GM18861 (cell line): ENCODE measurements at regions not wholly inside any gene's neighbourhood (a gene's known extent, or its start where the extent isn't known, plus 50 kb on each side); places are given as distances from the start of the nearest gene placed in this dataset.
"Not testable (repeated sequence)": the region's sequence is repeated elsewhere in the genome, so short reads cannot be mapped to it uniquely, and the experiment has no call there.

Source experiments
- ATAC-seq: cut with Tn5 transposase; IDR thresholded peaks from one replicate; pipeline ENCODE4 v1.9.1; 2021; ENCODE audit not compliant: unreplicated experiment

DNA sequence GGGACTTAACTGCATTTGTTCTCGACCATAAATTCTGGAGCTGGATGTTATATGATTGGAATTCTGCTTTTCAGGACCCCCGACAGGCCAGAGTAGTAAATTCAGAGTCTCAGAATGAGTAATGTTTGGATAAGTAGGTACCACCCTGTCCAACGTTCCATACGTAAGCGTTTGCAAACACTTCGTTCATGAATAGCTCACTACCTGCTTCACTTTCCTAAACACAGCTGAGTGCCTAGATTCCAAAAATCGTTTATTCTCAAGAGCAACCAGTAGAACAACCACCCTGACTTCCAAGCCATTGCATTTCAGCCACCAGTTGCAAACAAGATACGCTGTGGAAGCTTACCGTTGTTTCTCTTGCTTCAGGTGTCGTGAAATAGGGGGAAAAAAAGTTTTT, 101.3 kb upstream of the DMRT1 start:
- ATAC-seq, result no peak

DNA sequence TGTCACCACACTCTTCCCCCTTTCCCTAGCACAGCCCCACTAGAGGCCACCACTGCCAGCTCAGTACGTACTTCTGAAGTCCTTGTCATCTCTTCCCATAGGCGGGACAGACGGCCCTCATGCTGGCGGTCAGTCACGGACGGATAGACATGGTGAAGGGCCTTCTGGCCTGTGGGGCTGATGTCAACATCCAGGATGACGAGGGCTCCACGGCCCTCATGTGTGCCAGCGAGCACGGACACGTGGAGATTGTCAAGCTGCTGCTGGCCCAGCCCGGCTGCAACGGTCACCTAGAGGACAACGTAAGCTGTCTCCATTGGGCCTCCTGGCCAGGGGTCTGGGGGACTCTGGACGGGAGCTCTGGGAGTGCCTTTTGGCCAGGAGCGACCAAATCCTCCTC, 99.4 kb upstream of the DMRT1 start:
- ATAC-seq, result no peak

GRCh38 chr9:742914-743589, 98.4 kb upstream of the DMRT1 start:
- no peak for ATAC-seq

DNA sequence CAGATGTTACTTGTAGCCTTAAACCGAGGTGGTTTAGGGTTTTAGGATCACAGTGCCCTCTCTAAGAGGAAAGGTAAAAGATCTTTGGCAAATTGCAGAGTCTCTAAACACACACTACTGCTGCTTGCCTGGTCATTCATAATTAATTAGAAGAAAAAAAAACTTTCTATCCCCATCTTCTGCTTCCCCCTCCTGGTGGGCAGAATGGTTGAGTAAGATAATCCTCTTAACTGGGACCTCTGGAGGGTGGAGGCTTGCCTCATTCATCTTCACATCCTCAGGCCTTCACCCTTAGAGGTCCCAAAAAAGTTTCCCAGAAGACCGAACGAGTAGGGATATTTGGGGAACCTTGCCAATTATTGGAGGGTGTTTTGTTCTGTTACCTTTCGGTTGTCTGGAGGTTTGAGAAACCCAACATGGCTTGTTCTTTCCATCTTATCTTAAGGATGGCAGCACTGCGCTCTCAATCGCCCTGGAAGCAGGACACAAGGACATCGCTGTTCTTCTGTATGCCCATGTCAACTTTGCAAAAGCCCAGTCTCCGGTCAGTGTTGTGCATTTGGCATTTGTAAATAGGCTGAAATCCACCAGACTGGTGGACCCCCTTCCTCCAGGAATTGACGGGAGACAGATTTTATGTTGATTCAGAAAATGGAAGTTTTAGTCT, 97.3 kb upstream of the DMRT1 start:
- no peak for ATAC-seq

DNA sequence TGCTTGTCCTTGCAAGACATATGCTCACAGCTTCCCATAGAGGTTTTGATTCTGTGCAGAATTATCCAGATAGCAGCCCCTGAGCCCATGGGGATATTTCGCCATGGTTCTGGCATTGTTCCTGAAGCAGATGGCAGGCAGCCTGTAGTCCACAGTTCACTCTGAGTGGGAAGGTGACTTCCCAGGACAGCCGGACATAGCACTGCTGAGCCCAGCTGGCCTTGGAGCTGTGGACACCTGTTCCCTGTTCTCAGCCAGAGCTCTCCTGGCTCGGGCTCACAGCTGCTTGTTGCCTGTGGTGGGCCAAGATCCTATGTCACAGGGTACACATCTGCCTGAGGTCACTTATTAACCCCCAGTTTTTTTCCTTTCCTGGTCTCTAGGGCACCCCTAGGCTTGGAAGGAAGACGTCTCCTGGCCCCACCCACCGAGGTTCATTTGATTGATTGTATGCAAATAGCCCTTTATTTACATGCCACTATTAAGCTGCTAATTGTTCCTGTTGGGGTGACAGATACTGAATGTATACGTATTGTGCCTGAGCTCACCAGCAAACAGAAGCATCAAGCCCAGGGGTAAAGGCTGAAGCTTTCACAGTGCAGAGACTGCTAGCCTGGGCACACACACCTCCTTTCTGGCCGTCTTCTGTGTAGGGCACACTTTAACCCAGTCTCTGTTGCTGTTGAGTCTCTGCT, 96.6 kb upstream of the DMRT1 start:
- ATAC-seq, result no peak

DNA sequence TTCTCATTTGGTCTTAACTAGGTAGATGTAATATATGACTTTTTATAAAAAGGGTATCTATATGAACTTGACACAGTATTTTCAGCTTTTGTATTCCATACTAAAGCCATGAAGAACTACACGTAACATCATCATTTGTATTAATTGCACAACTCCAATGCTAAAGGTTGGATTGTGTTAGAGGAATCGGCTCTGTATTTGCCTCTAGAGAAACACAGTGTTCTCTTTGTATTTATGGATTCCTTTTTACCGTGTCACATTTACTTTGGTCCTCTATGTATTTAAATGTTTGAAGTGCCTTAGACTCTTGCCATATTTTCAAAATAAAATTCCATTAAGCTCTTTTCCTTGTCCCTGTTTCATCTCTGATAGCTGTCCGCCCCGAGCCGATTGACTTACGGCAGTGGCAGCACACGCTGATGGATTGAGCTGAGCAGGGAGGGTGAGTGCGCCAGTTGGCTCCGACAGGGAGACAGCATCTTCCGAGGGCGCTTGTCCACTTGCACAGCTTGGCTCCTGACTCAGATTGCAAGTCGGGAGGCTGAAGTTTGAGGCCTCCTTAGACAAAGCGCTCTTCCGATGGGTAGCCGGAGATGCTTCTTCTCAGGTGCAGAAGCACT, 95.6 kb upstream of the DMRT1 start:
- no peak for ATAC-seq

- ATAC-seq, result no peak
Observed at GRCh38 chr9:746661-747434, 94.6 kb upstream of the DMRT1 start.

- ATAC-seq, result no peak
Observed at GRCh38 chr9:747567-747966, 93.9 kb upstream of the DMRT1 start.

- ATAC-seq, result no peak
Observed at GRCh38 chr9:748861-749497, 92.5 kb upstream of the DMRT1 start.

- ATAC-seq, result no peak
Observed at GRCh38 chr9:749716-750115, 91.8 kb upstream of the DMRT1 start.

GRCh38 chr9:750249-750967, 91.1 kb upstream of the DMRT1 start:
- no peak for ATAC-seq

DNA sequence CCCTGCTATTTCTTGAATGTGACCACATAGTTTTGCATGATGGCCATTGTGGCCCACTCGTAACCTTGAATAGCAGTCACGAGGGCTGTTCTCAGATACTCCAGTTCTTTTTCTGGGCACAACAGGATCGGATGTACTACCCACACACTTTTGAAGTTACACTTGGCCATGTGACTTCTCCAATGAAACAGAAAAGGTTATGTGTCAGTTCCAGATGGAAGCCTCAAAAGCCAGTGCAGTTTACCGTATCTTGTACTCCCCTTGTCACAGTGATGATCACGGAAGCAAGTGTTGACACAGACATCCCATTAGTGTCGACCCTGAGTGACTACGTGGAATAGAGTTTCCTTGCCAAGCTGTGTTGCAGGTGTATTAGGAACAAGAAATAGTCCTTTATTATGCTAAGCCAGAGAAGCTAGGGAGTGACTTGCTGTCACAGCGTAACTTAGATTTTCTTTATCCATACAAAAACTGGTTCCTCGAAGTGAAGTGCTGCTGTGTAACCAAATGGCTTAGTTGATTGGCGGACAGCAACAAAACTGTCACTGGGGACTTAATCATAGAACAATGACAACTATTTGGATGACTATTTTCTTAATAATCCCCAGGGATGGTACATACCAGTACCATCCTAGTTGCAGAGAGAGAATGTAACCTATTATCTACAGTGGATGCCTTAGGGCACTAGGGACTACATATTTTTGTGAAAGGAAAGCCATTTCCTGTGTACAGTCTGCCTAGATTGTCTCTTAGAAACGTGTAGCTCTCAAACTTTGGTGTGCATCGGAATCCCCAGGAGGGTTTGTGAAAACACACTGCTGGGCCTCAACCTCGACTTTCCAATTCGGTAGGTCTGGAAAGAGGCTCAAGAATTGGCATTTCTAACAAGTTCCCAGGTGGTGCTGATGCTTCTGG, 90.1 kb upstream of the DMRT1 start:
- peak; percentile 75 for ATAC-seq

- ATAC-seq, result no peak
Observed at GRCh38 chr9:752201-752600, 89.3 kb upstream of the DMRT1 start.

DNA sequence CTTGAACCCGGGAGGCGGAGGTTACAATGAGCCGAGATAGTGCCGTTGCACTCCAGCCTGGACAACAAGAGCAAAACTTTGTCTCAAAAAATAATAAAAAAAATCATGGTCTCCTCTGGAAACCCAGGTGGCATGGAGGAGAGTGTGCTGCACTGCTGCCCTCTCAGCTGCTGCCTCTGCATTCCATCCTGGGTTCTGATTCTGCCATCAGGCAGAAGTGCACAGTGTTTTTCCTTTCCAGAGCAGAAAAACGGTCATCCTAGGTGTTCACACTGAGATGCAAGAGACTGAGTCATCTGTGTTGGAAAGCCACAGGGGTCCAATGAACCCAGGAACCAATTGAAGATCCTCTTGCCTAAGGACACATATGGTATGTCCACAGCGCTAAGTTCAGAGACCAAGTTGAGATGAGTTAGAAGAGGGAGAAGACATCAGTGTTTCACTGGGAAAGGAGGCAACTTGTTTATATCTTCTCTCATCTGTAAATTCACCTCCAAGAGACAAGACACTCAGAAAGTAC, 88.8 kb upstream of the DMRT1 start:
- no peak for ATAC-seq

GRCh38 chr9:753734-754133, 87.8 kb upstream of the DMRT1 start:
- ATAC-seq, result not testable (repeated sequence)

DNA sequence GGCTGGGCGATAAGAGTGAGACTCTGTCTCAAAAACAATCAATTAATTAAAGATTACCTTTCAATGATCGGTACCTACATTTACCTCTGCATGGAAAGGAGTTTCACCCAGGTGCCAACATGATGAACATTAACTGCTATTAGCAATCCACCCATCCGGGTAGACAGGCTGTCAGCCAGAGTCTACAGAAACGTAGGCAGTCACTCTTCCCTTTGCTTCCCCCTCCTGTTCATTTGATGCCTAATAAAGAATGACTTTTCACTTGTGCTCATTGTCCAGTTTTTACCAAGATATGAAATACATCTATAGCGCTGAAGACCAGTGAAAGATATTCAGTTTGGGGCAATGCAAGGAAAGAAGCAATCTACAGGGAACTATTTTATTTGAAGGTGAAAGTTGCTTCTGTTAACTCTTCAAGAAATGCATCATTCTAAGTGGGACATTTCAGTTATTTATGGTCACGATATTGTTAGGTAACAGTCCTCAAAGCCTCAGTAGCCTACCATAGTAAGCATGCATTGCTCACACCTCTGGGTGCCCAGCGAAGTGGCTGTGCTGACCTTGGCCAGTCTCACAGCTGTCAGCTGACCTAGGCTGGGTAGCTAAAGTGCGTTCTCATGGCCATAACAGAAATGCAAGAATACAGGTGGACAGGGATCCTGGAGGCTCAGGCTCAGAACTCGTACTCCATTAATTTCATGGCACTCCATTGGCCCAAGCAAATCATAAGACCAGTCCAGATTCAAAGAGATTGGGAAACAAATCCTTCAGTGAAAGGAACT, 87.2 kb upstream of the DMRT1 start:
- no peak for ATAC-seq

- peak; percentile 33 for ATAC-seq
Observed at GRCh38 chr9:755454-756381, 85.8 kb upstream of the DMRT1 start.
